ENCODE measurements at regions not wholly inside any gene's neighbourhood (a gene's known extent, or its start where the extent isn't known, plus 50 kb on each side); places are given as distances from the start of the nearest gene placed in this dataset.
"Not testable (repeated sequence)": the region's sequence is repeated elsewhere in the genome, so short reads cannot be mapped to it uniquely, and the experiment has no call there.

DNA sequence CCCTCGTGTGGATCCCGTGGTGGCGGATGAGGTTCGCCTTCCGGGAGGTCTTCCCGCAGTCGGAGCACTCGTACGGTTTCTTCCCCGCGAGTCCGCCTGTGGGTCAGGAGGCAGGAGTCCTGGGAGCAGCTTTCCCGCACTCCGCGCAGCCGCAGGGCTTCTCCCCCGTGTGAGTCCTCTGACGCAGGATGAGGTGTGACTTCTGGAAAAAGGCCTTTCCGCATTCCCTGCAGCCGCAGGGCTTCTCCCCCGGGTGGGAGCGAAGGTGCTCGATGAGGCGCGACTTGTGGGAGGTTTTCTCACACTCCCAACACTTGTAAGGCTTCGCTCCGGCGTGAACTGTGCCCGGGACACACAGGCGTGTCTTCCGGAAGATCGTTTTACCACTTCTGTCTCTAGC, 68.8 kb upstream of the WIPI2 start:
- not testable (repeated sequence) for H3K27ac ChIP-seq

DNA sequence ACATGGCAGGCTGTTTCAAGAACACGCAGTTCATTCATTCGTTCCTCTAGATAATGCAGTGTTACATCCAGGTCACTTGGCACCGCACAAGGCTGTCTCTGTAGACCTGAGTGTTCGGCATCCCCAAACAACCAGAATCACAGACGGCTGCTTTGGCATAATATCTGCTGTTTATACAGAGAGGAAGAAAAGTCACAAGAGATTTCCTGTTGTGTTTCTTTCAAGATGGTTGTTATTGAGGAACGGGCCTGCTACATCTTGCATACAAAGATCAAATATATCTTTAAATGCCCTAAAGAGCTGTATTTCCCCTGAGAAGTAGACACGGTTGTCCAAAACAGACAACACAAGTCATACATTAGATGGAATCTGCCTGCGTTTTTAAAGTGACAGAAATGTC, 58.8 kb upstream of the WIPI2 start:
- not testable (repeated sequence) for H3K27ac ChIP-seq

DNA sequence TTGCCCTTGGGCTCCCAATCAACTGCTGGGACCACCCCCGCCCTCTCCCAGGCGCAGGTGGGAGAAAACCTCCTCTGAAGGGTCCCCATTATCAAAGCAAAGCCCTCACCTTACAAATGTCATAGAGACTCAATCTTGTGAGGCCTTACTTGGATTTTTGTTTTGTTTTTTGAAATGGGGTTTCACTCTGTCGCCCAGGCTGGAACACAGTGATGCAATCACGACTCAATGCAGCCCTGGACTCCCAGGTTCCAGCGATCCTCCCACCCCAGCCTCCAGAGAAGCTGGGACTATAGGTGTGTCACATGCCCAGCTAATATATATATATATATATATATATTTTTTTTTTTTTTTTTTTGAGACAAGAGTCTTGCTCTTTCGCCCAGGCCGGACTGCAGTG, 57.5 kb upstream of the WIPI2 start:
- TF ChIP-seq, protein P1, sequence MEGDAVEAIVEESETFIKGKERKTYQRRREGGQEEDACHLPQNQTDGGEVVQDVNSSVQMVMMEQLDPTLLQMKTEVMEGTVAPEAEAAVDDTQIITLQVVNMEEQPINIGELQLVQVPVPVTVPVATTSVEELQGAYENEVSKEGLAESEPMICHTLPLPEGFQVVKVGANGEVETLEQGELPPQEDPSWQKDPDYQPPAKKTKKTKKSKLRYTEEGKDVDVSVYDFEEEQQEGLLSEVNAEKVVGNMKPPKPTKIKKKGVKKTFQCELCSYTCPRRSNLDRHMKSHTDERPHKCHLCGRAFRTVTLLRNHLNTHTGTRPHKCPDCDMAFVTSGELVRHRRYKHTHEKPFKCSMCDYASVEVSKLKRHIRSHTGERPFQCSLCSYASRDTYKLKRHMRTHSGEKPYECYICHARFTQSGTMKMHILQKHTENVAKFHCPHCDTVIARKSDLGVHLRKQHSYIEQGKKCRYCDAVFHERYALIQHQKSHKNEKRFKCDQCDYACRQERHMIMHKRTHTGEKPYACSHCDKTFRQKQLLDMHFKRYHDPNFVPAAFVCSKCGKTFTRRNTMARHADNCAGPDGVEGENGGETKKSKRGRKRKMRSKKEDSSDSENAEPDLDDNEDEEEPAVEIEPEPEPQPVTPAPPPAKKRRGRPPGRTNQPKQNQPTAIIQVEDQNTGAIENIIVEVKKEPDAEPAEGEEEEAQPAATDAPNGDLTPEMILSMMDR (conservative IDR thresholded peaks at IDR 0.05): no peak
- H3K27ac ChIP-seq: no peak overlapping the region

DNA sequence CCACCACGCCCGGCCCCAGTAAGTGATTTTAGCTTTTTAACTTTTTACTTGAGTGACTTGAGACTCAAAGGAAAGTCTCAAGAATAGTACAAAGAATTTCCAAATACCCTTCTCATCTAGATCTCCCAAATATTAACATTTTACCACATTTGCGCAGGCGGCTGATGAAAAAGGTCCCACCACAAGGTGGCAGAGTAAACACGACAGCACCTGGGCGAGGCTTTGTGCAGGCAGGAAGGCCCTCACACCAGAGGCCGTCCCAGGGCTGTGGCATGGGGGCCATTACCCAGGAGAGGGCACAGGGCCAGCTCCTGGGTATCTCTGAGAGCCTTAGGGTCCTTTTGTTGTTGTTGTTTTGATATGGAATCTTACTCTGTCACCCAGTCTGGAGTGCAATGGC, 50.0 kb upstream of the WIPI2 start:
- TF ChIP-seq, protein P1 (conservative IDR thresholded peaks at IDR 0.05): peak; percentile 40; the same call in 1 of the 2 replicates
- H3K27ac ChIP-seq: no peak overlapping the region

Measured in VCaP (cell line).